Epidermal melanocyte (primary cell): ENCODE measurements at regions not wholly inside any gene's neighbourhood (a gene's known extent, or its start where the extent isn't known, plus 50 kb on each side); places are given as distances from the start of the nearest gene placed in this dataset.

ENCODE experiments used
- DNase-seq: peaks from one replicate; pipeline ENCODE4 v3.0.0; 2011; ENCODE audit warnings: low spot score; ENCODE audit not compliant: insufficient read length

- no peak for DNase-seq
These were observed 180.9 kb upstream of the ZNF507 start for GRCh38 chr19:32164384-32164992.

GRCh38 chr19:32165141-32165540 lies 180.3 kb upstream of the ZNF507 start:
- no peak for DNase-seq

- no peak for DNase-seq
These were observed 179.7 kb upstream of the ZNF507 start for GRCh38 chr19:32165750-32166149.

- no peak for DNase-seq
These were observed 179.2 kb upstream of the ZNF507 start for GRCh38 chr19:32166238-32166637.

DNA sequence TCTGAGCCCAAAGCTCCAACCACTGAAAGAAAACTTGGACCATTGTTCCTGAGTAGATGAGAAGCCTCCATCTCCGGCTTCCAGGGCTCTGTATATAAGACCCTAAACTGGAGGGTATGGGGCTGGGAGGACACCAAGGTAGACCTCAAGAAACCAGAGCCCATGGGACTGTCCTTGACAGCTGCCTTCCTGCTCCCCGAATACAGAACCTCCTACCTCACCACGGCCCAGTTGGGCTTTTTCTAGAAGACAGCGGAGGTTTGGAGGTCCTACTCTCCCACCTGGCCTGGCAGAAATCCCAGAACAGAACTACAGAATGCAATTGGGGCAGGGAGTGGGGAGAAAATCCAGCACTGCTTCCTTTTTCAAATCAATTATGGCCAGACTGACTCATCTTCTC lies 177.3 kb upstream of the ZNF507 start:
- DNase-seq, result no peak

GRCh38 chr19:32168606-32169005 lies 176.8 kb upstream of the ZNF507 start:
- no peak for DNase-seq

DNA sequence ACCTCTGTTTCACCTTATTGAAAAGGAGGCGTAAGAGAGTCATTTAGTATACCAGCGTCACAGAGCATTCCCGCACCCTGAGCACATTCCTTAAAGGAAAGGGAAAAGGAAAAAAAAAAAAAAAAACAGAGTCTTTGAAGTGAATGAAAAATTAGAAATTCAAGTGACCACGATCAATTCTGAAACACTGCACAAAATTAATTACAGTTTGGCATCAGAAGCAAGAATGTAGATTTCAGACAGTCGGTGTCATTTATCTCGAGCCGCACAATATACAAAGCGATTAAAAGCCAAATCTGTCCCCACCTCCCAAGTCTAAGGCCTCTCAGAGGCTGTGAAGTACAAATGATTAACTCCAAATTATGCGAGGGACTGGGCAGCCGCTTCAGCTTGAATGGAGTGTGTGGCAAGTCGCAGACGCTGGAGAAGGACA lies 173.7 kb upstream of the ZNF507 start:
- no peak for DNase-seq

GRCh38 chr19:32172566-32173160 lies 172.7 kb upstream of the ZNF507 start:
- no peak for DNase-seq

- no peak for DNase-seq
These were observed 171.6 kb upstream of the ZNF507 start for GRCh38 chr19:32173836-32174235.

GRCh38 chr19:32174386-32175113 lies 170.9 kb upstream of the ZNF507 start:
- no peak for DNase-seq

- no peak for DNase-seq
These were observed 168.8 kb upstream of the ZNF507 start for GRCh38 chr19:32176591-32176990.

DNA sequence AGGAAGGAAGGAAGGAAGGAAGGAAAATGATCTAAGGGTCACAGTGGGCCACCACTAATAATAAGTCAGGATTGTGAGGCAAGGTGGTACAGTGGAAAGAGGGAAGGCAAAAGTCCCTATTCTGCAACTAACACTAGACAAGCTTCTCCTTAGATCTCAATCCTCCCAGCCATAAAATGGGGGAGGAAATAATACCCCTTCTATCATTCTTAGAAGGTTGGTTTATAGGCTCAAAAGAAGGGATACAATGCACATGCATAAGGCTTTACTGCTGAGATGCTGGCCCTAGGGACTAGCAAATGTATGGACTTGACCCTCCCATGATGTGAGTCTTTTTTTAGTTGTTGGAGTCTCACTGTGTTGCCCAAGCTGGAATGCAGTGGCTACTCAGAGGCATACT lies 167.7 kb upstream of the ZNF507 start:
- no peak for DNase-seq

- DNase-seq, result no peak
These were observed 167.0 kb upstream of the ZNF507 start for GRCh38 chr19:32178401-32178800.

GRCh38 chr19:32178956-32179355 lies 166.5 kb upstream of the ZNF507 start:
- DNase-seq, result no peak

DNA sequence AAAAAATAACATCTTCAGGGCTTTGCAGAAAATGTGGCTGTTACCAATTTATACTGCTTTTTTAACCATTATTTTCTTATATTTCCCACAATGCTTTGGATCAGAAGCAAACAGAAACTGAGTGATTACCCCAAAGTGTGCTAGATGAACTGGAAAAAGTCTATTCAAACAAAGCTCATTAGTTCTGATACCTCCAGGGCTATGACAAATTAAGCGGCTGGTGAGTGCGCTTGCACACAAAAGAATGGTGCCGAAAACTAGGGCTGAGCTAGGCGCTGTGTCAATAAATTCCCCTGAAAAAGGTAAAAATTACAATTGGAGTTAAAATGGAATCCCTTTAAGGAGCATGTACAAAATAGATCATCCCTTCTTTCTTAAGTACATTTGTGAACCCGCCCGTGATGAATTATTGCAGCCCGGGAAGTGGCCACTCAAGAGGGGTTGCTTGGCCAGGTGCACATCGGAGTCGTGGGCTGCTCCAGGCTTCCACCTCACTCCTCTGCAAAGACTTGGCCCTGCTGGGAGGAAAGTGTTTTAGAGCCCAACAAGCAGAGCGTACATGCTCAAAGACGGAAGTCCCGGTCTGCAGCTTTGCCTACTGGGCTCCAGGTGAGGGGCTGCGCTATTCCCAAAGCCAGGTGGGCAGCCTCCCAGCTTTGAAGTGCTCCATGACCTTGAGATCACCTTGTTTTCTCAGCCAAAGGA lies 164.0 kb upstream of the ZNF507 start:
- DNase-seq, result no peak

DNA sequence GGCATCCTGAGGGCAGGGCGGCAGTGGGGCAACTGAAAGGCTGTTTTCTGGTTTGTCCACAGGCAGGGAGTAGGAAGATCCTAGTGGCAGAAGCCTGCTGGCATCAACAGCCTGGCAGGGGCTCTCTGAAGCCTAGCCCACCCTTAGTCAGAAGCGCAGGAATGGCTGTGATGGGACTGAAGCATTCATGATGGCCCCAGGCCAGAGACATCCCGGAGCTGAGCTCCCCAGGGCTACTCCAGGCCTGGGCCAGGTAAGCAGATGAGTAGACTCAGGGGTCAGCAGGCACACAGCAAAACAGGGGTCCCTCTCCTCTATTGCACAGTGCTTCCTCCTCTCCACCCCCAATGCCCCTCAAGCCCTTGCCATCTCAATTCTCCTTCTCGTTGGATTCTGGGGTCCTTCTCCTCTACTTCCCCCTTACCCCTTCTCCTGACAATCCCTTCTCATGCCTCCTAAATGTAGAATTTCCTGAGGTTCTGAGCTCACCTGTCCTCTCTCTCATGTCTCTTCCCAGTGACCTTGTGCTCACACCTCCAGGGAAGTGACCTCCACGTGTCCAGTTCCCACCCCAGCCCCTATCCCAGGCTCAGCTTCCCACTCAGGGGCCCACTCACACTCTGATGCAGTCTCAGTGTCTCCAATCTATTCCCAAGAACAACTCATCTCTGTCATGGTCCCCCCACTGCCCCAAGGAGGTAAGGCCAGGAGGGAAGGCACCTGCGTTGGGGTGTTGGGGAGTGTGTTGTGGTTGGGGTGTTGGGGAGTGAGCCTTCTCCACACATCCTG lies 158.7 kb upstream of the ZNF507 start:
- no peak for DNase-seq

DNA sequence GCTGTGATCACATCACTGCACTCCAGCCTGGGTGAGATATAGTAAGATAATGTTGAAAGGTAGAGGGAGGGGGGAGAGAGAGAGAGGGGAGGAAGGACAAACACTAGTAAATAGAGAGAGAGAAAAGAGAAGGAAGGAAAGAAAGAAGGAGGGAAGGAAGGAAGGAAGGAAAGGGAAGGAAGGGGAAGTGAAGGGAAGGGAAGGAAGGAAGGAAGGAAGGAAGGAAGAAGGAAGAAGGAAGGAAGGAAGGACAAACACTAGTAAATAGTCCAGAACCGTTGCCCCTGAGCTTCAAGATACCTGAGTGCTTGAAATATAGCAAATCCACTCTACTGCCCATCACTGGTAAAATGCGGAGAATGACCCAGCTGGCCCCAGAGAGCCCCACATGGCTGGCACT lies 156.5 kb upstream of the ZNF507 start:
- no peak for DNase-seq

DNA sequence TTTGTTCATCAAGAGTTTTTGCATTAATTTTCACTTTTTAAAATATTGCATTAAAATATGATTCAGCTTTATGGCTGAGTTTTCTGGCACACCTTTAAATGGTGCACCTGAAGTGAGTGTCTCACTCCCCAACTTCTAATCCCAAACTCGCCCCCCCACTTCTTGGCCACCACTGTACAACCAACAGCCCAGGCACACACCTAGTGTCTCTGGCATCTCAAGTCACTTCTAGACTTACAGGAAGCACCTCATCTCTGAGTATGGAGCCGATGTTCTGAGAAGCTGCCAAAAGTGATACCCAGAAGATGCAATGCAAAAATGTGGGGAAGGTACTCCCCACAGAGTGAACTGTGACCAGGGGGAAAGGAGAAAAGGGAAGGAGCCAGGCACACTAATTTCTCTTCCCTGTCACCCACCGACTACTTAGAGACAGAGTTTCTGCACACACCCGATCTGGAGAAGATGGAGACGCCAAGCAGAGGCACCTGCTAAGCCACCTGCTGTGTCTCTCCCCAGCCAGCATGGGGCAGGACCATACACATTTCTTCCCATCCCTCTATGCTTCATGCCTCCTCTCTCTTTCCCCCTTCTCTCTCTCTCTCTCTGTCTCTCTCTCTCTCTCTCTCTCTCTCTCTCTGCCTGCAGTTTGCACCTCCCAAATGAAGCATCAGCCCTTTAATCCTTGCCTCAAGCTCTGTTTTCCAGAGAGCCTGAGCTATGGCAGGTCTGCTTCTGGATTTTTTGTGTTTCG lies 155.3 kb upstream of the ZNF507 start:
- DNase-seq, result no peak

DNA sequence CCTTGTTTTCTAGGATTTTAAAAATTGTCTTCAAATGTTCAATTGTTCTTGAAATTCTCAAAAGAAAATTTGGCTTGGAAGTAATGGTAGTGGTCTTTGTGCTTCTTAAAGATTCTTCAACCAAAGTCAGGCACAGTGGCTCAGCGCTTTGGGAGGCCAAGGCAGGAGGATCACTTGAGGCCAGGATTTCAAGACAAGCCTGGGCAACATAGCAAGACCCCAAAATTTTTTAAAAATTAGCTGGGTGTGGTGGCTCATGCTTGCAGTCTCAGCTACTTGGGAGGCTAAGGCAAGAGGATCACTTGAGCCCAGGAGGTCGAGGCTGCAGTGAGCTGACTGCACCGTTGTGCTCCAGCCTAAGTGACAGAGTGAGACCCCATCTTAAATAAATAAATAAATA lies 153.5 kb upstream of the ZNF507 start:
- no peak for DNase-seq

DNA sequence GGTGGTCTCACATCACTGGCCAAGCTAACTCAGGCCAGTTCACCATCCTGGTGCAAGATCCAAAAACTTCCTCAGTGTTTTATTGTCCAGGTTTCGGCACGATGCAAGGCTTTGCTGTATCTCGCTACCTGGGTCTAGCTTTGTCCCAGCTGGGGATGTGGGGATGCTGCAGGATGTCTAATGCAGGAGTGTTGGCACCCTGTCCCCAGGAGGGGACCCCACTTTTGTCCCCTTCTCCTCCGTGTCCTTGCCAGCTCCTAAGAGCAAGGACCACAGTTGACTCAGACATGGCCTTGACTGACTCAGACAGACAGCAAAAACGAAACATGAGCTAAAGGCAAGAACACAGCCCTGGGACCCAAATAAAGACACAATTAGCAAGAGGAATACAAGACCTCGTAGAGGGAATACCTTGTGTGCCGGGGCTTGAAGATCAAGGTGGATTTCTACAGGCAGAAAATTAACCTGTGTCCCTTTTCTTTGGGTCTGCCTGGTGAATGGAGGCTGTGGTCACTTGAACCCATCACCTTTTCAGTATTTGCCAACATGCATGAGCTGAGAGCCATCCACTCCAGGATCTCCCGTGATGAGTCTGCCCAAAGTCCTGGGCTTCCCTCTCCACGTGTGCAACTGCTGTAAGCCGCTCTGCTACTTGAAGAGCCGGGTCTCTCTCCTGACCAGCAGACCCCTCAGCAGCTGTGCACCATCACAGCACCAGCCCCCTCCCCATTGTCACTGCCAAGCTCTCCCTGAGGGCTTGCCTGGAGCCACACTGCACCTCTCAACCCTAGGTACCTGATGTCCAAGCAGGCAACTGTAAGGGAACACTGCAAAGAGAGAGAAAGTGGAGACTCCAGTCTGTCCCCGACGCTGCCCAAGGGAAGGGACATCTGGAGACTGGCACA lies 149.5 kb upstream of the ZNF507 start:
- DNase-seq, result no peak
